ENCODE measurements at regions not wholly inside any gene's neighbourhood (a gene's known extent, or its start where the extent isn't known, plus 50 kb on each side); places are given as distances from the start of the nearest gene placed in this dataset.

DNA sequence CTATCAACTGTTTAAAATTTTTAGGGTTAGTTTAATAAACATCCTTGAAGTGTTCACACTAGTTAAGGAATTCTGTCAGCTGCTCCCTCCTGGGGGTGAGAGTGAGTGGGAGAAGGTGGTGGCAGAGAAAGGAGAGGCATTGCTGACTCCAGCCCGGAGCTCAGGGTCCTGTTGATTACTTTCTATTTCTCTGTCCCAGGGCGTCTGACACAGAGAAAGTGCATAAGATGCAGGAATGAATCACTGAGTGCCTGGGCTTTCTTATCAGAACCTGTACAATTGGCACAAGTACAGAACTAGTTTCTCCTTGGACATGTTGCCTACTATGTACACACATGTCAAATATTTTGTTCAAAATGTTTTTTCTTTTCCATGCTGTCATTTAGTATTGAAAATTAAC is 410.8 kb upstream of the COBL start:
- TF ChIP-seq TCF12 (IDR thresholded peaks at IDR 0.05; ENCODE audit: low read depth) (no peak), FOXM1 (IDR thresholded peaks at IDR 0.05; ENCODE audit: borderline replicate concordance, low read depth) (no peak), EP300 (IDR thresholded peaks at IDR 0.05; ENCODE audit: borderline replicate concordance) (no peak), CEBPB (IDR thresholded peaks at IDR 0.05) (no peak), TAF1 (IDR thresholded peaks at IDR 0.05; ENCODE audit: low read depth) (no peak), EGR1 (IDR thresholded peaks at IDR 0.05) (no peak)
- TF ChIP-seq, protein P1, sequence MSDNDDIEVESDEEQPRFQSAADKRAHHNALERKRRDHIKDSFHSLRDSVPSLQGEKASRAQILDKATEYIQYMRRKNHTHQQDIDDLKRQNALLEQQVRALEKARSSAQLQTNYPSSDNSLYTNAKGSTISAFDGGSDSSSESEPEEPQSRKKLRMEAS (IDR thresholded peaks at IDR 0.05): no peak
- TF ChIP-seq, protein P2, sequence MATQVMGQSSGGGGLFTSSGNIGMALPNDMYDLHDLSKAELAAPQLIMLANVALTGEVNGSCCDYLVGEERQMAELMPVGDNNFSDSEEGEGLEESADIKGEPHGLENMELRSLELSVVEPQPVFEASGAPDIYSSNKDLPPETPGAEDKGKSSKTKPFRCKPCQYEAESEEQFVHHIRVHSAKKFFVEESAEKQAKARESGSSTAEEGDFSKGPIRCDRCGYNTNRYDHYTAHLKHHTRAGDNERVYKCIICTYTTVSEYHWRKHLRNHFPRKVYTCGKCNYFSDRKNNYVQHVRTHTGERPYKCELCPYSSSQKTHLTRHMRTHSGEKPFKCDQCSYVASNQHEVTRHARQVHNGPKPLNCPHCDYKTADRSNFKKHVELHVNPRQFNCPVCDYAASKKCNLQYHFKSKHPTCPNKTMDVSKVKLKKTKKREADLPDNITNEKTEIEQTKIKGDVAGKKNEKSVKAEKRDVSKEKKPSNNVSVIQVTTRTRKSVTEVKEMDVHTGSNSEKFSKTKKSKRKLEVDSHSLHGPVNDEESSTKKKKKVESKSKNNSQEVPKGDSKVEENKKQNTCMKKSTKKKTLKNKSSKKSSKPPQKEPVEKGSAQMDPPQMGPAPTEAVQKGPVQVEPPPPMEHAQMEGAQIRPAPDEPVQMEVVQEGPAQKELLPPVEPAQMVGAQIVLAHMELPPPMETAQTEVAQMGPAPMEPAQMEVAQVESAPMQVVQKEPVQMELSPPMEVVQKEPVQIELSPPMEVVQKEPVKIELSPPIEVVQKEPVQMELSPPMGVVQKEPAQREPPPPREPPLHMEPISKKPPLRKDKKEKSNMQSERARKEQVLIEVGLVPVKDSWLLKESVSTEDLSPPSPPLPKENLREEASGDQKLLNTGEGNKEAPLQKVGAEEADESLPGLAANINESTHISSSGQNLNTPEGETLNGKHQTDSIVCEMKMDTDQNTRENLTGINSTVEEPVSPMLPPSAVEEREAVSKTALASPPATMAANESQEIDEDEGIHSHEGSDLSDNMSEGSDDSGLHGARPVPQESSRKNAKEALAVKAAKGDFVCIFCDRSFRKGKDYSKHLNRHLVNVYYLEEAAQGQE (IDR thresholded peaks at IDR 0.05; ENCODE audit: low read depth): no peak

GRCh38 chr7:51706851-51707250 is 390.2 kb upstream of the COBL start:
- TF ChIP-seq, protein P1 (IDR thresholded peaks at IDR 0.05): no peak
- TF ChIP-seq YY1 (IDR thresholded peaks at IDR 0.05; ENCODE audit: low read depth) (no peak), EP300 (IDR thresholded peaks at IDR 0.05; ENCODE audit: borderline replicate concordance) (no peak), TAF1 (IDR thresholded peaks at IDR 0.05; ENCODE audit: low read depth) (no peak), FOXM1 (IDR thresholded peaks at IDR 0.05; ENCODE audit: borderline replicate concordance, low read depth) (no peak), TEAD4 (IDR thresholded peaks at IDR 0.05) (no peak)
- TF ChIP-seq, protein P2 (IDR thresholded peaks at IDR 0.05; ENCODE audit: low read depth): no peak

DNA sequence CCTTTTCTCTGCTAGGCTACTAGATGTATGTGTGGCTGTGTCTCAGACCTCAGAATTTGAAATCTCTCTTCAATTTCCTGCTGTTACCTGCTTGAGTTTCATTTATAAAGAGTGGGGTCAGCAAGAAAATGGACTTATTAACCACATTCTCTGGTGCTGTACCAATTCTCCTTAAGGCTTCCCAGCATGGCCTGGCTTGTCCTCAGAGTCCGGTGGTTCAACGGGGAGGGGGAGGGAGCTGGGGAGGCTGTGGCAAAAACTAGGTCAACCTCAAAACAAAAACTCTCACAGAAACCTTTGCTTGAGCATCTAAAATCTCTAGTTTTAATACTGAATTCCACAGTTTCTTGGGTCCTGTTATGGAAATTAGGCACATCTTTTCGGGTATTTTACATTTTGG is 389.1 kb upstream of the COBL start:
- TF ChIP-seq CEBPB (IDR thresholded peaks at IDR 0.05): no peak
- TF ChIP-seq ZBTB7A (IDR thresholded peaks at IDR 0.05; ENCODE audit: low read depth): no peak
- no peak for TF ChIP-seq TCF12 (IDR thresholded peaks at IDR 0.05; ENCODE audit: low read depth)
- no peak for TF ChIP-seq YY1 (IDR thresholded peaks at IDR 0.05; ENCODE audit: low read depth)
- no peak for TF ChIP-seq TEAD4 (IDR thresholded peaks at IDR 0.05)

DNA sequence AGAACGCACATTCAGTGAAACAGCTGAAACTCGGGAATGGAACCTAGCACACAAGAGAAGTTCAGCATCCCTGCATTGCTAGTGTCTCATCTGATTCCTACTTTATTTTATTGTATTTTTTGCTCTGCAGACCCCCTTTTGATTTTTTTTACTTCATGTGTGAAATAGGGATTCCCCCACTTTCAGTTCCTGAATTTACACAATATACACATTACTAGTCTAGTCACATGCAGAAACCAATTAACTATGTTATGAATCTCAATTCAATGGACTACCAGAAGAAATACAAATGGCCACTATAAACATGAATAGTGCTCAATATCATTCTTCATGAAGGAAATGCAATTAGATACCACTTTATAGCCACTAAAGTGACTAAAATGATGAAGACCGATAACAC is 386.1 kb upstream of the COBL start:
- TF ChIP-seq EGR1 (IDR thresholded peaks at IDR 0.05) (no peak), FOXM1 (IDR thresholded peaks at IDR 0.05; ENCODE audit: borderline replicate concordance, low read depth) (no peak), EP300 (IDR thresholded peaks at IDR 0.05; ENCODE audit: borderline replicate concordance) (no peak), TCF12 (IDR thresholded peaks at IDR 0.05; ENCODE audit: low read depth) (no peak), NFIC (IDR thresholded peaks at IDR 0.05) (no peak), CREB1 (IDR thresholded peaks at IDR 0.05; ENCODE audit: low read depth) (no peak), USF1 (IDR thresholded peaks at IDR 0.05) (no peak), CEBPB (IDR thresholded peaks at IDR 0.05) (no peak)
- TF ChIP-seq, protein P1 (IDR thresholded peaks at IDR 0.05): no peak
- TF ChIP-seq, protein P2 (IDR thresholded peaks at IDR 0.05; ENCODE audit: low read depth): no peak

GRCh38 chr7:51701935-51702334 is 385.3 kb upstream of the COBL start:
- TF ChIP-seq NFIC (IDR thresholded peaks at IDR 0.05) (no peak), CEBPB (IDR thresholded peaks at IDR 0.05) (no peak), CREB1 (IDR thresholded peaks at IDR 0.05; ENCODE audit: low read depth) (no peak), USF1 (IDR thresholded peaks at IDR 0.05) (no peak), RAD21 (IDR thresholded peaks at IDR 0.05; ENCODE audit: low read depth) (no peak), YY1 (IDR thresholded peaks at IDR 0.05; ENCODE audit: low read depth) (no peak), EGR1 (IDR thresholded peaks at IDR 0.05) (no peak), TAF1 (IDR thresholded peaks at IDR 0.05; ENCODE audit: low read depth) (no peak)

All from Ishikawa (cell line).